HG02571 (cell line): ENCODE measurements at regions not wholly inside any gene's neighbourhood (a gene's known extent, or its start where the extent isn't known, plus 50 kb on each side); places are given as distances from the start of the nearest gene placed in this dataset.

ENCODE experiments used
- ATAC-seq: cut with Tn5 transposase; IDR thresholded peaks from one replicate; pipeline ENCODE4 v1.9.1; 2021; ENCODE audit warnings: mild to moderate bottlenecking, moderate library complexity; ENCODE audit not compliant: unreplicated experiment

- ATAC-seq = no peak
Measured at GRCh38 chr1:239725371-239725770, 339.0 kb downstream of the CHRM3 start.

GRCh38 chr1:239725933-239726332, 339.6 kb downstream of the CHRM3 start:
- ATAC-seq = no peak

DNA sequence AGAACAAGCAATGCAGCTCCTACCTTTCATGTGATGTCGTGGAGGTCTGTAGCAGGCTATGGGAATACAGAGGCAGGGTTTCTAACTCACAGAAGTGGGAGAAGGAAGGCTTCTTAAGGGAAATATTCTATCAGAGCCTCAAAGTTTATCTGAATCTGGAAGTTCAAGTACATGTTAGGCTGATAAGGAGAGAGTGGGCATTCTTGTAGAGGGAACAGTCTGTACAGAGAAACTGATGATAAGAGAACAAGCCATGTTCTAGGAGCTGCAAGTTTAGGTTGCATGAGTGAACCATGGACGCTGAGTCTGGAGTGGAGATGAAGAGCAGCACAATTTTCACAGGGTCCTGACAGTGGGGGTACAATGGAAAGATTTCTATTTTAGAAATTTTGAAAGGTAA, 344.0 kb downstream of the CHRM3 start:
- ATAC-seq = no peak

DNA sequence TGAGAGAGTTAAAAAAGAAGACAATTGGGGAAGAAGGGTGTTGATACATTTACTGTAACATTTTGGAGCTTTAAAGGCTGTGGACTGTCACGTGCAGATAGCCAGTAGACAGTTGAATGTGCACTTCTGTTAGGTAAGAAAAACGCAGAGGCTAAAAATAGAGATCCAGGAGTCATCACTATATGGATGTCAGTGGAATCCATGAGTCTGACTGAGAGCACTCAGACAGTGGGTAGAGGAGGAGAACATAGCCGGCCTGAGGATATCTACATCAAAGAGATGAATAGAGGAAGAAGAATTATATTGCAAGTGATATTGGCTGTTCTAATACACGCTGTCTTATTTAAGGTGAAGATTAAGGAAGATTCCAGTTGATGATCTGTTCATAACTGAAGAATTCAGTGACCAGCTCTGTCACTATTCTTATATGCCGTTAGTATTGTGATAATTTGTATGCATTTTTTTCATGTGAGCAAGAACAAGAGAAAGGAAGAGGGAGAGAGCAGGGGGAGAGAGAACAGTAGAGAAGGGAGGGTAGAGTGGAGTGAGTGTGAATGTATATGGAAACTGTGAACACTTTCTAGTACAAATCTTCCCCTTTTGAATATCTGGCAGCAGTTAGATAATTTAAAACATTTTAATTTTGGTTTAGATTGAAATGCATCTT, 344.8 kb downstream of the CHRM3 start:
- no peak for ATAC-seq

GRCh38 chr1:239732770-239733169, 346.4 kb downstream of the CHRM3 start:
- no peak for ATAC-seq

DNA sequence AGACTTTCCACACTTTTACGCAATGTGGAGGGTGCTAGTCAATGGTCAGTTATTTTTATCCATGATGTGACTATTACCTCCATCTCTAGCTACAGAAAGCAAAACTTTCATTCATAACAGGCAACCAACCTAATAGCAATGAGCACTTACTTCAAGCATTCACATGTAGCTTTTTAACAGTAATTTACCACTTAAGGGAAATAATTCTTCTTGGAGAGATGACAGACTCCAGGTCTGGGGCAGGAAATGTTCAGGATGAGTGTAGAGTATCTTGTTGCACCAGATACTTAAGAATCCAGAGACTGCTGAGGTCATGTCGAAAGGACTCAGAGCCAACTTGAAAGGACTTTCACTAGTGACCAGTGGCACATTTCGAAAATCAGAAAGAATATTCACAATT, 347.6 kb downstream of the CHRM3 start:
- no peak for ATAC-seq

GRCh38 chr1:239735111-239735510, 348.7 kb downstream of the CHRM3 start:
- no peak for ATAC-seq

GRCh38 chr1:239736479-239736878, 350.1 kb downstream of the CHRM3 start:
- ATAC-seq = no peak

- no peak for ATAC-seq
Measured at GRCh38 chr1:239739375-239739774, 352.3 kb upstream of the FMN2 start.

DNA sequence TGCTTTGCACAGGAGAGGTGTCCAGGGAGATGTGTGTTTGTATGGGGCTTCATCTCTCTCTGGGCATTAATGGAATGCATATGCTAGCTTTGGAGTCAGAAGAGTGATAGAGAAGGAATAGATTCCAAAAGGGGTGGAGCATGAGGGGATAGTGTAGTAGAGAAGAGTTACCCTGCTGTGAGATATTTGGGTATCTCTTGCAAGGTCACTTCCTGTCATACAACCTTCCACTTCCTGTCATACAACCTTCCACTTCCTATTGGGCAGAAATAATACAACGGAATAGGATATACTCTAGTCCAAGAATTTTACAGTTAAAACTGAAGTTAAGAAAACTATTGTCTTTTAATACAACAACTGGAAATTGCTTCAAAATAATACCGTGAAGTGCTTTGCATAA, 351.8 kb upstream of the FMN2 start:
- ATAC-seq = no peak

GRCh38 chr1:239742416-239743109, 349.1 kb upstream of the FMN2 start:
- ATAC-seq = no peak

GRCh38 chr1:239744851-239745250, 346.8 kb upstream of the FMN2 start:
- no peak for ATAC-seq

DNA sequence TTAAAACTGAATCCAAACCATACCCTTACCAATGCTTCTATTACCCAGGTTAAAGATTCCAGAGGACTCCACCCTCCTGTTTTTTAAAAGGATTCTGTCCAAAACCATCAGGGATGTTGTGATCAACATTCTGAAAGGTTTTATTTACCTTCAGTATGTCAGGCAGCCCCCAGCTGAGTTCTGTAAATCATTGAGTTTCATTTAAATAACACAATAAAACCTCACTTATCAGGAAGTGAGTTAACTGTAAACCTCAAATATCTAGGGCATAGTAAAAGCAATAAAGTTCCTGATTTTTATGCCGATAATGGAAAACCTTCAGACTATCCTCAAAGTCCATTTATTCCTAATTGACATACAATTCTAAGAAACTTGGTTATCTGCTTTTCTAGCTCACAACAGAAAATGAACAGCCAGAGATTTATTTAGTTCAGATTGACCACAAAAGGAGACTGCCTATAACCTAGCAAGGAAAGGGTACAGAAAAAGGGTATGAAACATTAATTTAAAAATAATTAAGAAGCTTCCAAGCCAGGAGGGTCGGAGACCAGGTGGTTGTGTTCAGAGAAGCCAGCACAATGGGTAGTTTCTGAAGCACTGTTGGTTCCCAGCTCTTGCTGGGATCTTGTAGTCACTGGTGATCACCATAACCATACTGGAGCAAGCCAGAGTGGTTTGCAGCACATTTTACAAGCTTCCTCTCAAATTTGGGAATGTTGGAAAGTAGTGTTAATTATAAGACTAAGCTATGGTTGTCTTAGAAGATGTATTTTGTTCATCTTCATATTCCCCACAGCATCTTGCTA, 336.4 kb upstream of the FMN2 start:
- ATAC-seq = no peak

DNA sequence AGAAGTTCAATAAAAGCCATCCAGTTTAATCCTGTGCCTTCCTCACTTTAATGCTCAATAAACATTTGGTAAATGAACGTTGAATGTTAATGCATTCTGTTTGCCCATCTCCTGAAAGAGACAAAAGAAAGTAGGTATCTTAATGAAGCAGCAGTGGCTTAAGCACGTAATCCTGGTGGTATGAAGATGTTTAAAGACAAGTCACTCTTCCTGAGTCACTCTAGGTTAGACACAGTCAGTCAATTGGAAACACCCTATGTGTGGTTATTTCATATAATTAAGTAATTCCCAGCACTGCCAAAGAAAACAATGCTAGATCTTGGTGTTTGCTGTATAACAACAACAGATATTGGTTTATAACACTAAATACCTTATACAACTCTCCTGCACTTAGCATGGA, 334.0 kb upstream of the FMN2 start:
- ATAC-seq = no peak

DNA sequence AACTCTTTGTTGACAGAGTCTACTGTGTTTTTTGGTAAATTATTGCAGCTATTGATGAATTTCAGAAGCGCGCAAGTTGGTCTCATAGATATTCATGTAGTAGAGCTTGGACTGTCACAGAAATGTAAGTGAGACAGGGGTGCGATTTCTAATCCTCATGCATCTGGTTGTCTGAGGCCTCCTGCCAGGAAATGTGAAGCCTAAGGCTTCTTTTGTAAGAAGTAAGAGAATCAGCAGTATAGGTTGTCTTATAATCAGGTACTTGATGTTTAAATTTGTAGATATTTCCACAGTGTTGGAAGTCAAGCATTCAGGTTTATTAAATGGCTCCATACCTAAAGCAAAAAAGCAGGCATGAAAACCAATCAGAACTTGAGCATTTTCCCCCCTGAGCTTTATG, 332.9 kb upstream of the FMN2 start:
- ATAC-seq = no peak

DNA sequence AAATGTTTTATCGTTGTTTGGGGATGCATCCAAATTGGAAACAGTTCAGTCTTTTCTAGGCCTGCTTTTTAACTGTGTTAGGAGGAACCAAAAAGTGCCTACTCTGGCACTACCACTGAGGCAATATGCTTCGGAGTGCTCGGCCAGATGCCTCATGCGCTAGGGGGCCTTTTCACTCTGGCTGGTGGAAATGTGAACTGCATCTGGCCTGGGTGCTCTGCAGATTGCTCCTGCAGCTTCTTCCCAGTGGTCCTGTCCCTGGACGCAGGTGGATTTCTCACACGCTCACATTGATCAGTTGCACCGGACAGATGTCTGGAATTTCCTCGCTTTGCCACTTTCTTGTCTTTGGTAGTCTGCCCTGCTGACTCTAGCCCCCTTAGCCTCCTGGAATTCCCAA, 330.2 kb upstream of the FMN2 start:
- ATAC-seq = no peak

DNA sequence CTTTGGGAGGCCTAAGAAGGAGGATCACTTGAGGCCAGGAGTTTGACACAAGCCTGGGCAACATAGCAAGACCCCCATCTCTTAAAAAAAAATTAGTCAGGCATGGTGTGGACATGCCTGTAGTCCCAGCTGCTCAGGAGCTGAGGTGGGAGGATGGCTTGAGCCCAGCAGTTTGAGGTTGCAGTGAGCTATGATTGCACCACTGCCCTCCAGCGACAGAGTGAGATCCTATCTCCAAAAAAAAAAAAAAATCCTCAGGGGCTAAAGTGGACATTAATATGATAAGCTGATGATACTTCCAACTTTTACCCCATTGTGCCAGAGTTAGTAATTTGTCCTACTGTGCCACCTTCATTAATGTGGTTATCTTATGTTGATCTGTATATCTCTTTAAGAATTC, 327.8 kb upstream of the FMN2 start:
- ATAC-seq = no peak

DNA sequence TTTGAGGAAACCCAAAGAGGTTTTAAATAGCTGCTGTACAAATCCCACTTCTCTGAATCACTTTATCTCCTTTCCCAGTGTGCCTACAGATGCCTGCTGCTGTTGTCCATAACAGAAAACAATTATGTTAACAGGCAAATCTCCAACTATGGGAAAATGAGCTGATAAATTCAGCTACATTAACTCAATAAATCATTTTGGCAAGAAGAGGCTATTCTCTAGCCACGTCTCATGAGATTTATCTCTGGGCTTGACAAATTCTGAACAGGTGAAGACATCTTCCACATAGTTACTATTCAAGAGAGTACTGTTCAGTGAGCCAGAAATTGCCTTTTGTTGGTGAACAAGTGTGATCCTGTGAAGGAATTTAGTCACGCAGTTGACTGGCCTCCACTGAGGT, 327.1 kb upstream of the FMN2 start:
- ATAC-seq = no peak

- ATAC-seq = no peak
Measured at GRCh38 chr1:239765163-239765562, 326.5 kb upstream of the FMN2 start.

DNA sequence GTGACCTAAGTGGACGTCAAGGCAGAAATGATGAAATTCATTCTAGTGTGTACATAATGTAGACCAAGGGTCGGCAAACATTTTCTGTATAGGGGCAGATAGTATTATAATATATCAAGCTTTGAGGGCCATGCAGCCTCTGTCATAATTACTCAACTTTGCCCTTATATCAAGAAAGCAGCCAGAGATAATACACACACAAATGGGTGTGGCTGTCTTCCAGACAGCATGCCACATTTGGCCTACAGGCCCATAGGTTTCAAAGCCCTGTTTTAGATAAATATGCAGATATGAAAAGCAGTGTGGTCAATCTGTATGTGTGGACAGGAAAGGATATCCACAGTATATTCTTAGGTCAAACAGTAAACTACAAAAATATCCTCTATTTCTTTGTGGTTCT, 320.1 kb upstream of the FMN2 start:
- no peak for ATAC-seq

DNA sequence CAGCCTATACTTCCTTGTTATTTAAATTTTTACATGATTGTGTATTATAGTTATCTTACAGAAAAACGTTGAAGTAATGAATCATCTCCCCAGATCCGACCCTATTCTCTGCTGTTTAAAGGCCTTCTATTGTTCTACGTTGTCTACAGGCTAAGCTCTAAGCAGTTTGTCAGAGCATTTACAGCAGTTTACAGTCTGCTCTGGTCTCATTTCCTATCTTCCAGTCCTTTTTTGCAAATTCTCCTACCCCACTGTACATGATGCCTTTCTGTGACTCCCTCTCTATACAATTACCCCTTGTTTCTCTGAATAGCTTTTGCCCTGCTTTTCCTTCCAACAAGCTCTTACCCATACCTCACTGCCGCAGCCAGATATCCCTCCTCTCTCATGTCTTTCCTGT, 319.2 kb upstream of the FMN2 start:
- ATAC-seq = no peak

DNA sequence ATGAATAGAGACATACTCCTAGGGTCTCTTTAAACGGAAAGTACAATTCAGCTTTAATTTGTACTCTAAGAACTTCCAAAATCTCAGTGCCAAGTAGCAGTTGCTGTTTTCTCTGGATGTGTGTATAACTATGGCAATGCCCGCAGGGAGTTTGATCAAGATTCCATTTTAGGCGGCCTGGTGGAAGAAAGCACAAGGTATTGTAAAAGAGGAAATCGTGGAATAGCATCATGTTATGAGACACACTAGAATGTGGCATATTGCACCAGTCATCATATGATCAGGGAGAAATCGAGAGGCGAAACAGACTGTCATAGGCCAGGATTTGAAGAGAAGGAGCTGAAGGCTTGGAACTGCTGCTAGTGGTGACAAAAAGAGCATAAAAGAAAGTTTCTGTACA, 316.2 kb upstream of the FMN2 start:
- no peak for ATAC-seq
